ENCODE measurements at regions not wholly inside any gene's neighbourhood (a gene's known extent, or its start where the extent isn't known, plus 50 kb on each side); places are given as distances from the start of the nearest gene placed in this dataset.
A peak's percentile ranks its signal among the peaks of the same experiment; 100 is the strongest.
"Not testable (repeated sequence)": the region's sequence is repeated elsewhere in the genome, so short reads cannot be mapped to it uniquely, and the experiment has no call there.

GRCh38 chr7:12031638-12032037, 179.5 kb upstream of the TMEM106B start:
- H3K27ac ChIP-seq (ENCODE audit: low read length), result no peak overlapping the region
- peak; percentile 17 for DNase-seq
- TF ChIP-seq CTCF (IDR thresholded peaks at IDR 0.05; ENCODE audit: low read length) (no peak), EZH2 (optimal IDR thresholded peaks at IDR 0.05; ENCODE audit: low read depth, low read length) (no peak), EZH2phosphoT487 (IDR thresholded peaks at IDR 0.05; ENCODE audit: low read length) (no peak)
- no peaks in the 10 kb centered on the region for H3K9me2 ChIP-seq (replicated peaks; ENCODE audit: insufficient read depth, low read length)
- H3K4me3 ChIP-seq (ENCODE audit: low read length), result no peak overlapping the region
- H3K4me2 ChIP-seq (ENCODE audit: low read depth, low read length), result no peak overlapping the region
- H3K27me3 ChIP-seq (replicated peaks; ENCODE audit: insufficient read depth, low read length), result no peaks in the 10 kb centered on the region
- H3K36me3 ChIP-seq (replicated peaks; ENCODE audit: insufficient read depth, low read length), result no peaks in the 10 kb centered on the region
- no peak overlapping the region for H3K9ac ChIP-seq (ENCODE audit: low read length)
- no peaks in the 10 kb centered on the region for H3K79me2 ChIP-seq (ENCODE audit: low read length)
- H3K4me1 ChIP-seq (ENCODE audit: low read length), result no peaks in the 10 kb centered on the region
- H2AFZ ChIP-seq (ENCODE audit: low read length), result no peak overlapping the region
- no peaks in the 10 kb centered on the region for H3K9me3 ChIP-seq (replicated peaks; ENCODE audit: insufficient read depth, low read length)
- no peaks in the 10 kb centered on the region for H4K20me1 ChIP-seq (ENCODE audit: insufficient read depth, low read length)
- no peaks in the 10 kb centered on the region for H3F3A ChIP-seq (ENCODE audit: insufficient read depth, low read length)

- TF ChIP-seq EZH2phosphoT487 (IDR thresholded peaks at IDR 0.05; ENCODE audit: low read length) (no peak), EZH2 (optimal IDR thresholded peaks at IDR 0.05; ENCODE audit: low read depth, low read length) (no peak), CTCF (IDR thresholded peaks at IDR 0.05; ENCODE audit: low read length) (no peak)
- H3K4me3 ChIP-seq (ENCODE audit: low read length), result no peak overlapping the region
- no peaks in the 10 kb centered on the region for H3K79me2 ChIP-seq (ENCODE audit: low read length)
- no peaks in the 10 kb centered on the region for H3K4me1 ChIP-seq (ENCODE audit: low read length)
- H3K9me3 ChIP-seq (replicated peaks; ENCODE audit: insufficient read depth, low read length), result no peaks in the 10 kb centered on the region
- H3K9ac ChIP-seq (ENCODE audit: low read length), result no peak overlapping the region
- H3K4me2 ChIP-seq (ENCODE audit: low read depth, low read length), result no peak overlapping the region
- DNase-seq, result no peak
- H3K27me3 ChIP-seq (replicated peaks; ENCODE audit: insufficient read depth, low read length), result no peaks in the 10 kb centered on the region
- H3F3A ChIP-seq (ENCODE audit: insufficient read depth, low read length), result no peaks in the 10 kb centered on the region
- H3K9me2 ChIP-seq (replicated peaks; ENCODE audit: insufficient read depth, low read length), result no peaks in the 10 kb centered on the region
- no peak overlapping the region for H3K27ac ChIP-seq (ENCODE audit: low read length)
- H4K20me1 ChIP-seq (ENCODE audit: insufficient read depth, low read length), result no peaks in the 10 kb centered on the region
- no peak overlapping the region for H2AFZ ChIP-seq (ENCODE audit: low read length)
- no peaks in the 10 kb centered on the region for H3K36me3 ChIP-seq (replicated peaks; ENCODE audit: insufficient read depth, low read length)
Measured at GRCh38 chr7:12032146-12032545, 178.9 kb upstream of the TMEM106B start.

- not testable (repeated sequence) for DNase-seq
Measured at GRCh38 chr7:12043457-12043856, 167.6 kb upstream of the TMEM106B start.

GRCh38 chr7:12052211-12052610, 158.9 kb upstream of the TMEM106B start:
- Histone ChIP-seq H3K9me2 (replicated peaks; ENCODE audit: insufficient read depth, low read length) (no peaks in the 10 kb centered on the region), H3K9me3 (replicated peaks; ENCODE audit: insufficient read depth, low read length) (no peaks in the 10 kb centered on the region), H3F3A (ENCODE audit: insufficient read depth, low read length) (no peaks in the 10 kb centered on the region), H3K4me3 (ENCODE audit: low read length) (no peak overlapping the region), H3K4me1 (ENCODE audit: low read length) (no peaks in the 10 kb centered on the region), H3K27ac (ENCODE audit: low read length) (no peak overlapping the region), H2AFZ (ENCODE audit: low read length) (no peak overlapping the region), H3K4me2 (ENCODE audit: low read depth, low read length) (no peak overlapping the region), H3K9ac (ENCODE audit: low read length) (no peak overlapping the region), H3K27me3 (replicated peaks; ENCODE audit: insufficient read depth, low read length) (no peaks in the 10 kb centered on the region), H4K20me1 (ENCODE audit: insufficient read depth, low read length) (no peaks in the 10 kb centered on the region), H3K36me3 (replicated peaks; ENCODE audit: insufficient read depth, low read length) (no peaks in the 10 kb centered on the region), H3K79me2 (ENCODE audit: low read length) (no peaks in the 10 kb centered on the region)
- DNase-seq, result no peak
- TF ChIP-seq EZH2 (optimal IDR thresholded peaks at IDR 0.05; ENCODE audit: low read depth, low read length) (no peak), EZH2phosphoT487 (IDR thresholded peaks at IDR 0.05; ENCODE audit: low read length) (no peak), CTCF (IDR thresholded peaks at IDR 0.05; ENCODE audit: low read length) (no peak)

More at GRCh38 chr7:12043457-12043856, 167.6 kb upstream of the TMEM106B start:
- not testable (repeated sequence) for H2AFZ ChIP-seq (ENCODE audit: low read length); H4K20me1 ChIP-seq (ENCODE audit: insufficient read depth, low read length); H3K4me2 ChIP-seq (ENCODE audit: low read depth, low read length); H3K79me2 ChIP-seq (ENCODE audit: low read length); H3K9me3 ChIP-seq (replicated peaks; ENCODE audit: insufficient read depth, low read length); H3K9me2 ChIP-seq (replicated peaks; ENCODE audit: insufficient read depth, low read length); H3K27me3 ChIP-seq (replicated peaks; ENCODE audit: insufficient read depth, low read length); H3K4me3 ChIP-seq (ENCODE audit: low read length); H3F3A ChIP-seq (ENCODE audit: insufficient read depth, low read length); H3K9ac ChIP-seq (ENCODE audit: low read length); H3K36me3 ChIP-seq (replicated peaks; ENCODE audit: insufficient read depth, low read length); H3K27ac ChIP-seq (ENCODE audit: low read length); H3K4me1 ChIP-seq (ENCODE audit: low read length)

Measured in MM.1S (cell line).